Skeletal muscle tissue (tissue), 3 donors: ENCODE measurements at regions not wholly inside any gene's neighbourhood (a gene's known extent, or its start where the extent isn't known, plus 50 kb on each side); places are given as distances from the start of the nearest gene placed in this dataset.
"Not testable (repeated sequence)": the region's sequence is repeated elsewhere in the genome, so short reads cannot be mapped to it uniquely, and the experiment has no call there.

ENCODE experiments used
- H3K27ac ChIP-seq: one replicate; pipeline ENCODE4 v1.7.0; 2013; ENCODE audit warnings: mild to moderate bottlenecking, low read depth, low read length, inconsistent platforms
- H3K27me3 ChIP-seq, 3 donors: one replicate each; pipeline ENCODE4 v1.7.0; 2013; ENCODE audit warnings: low read length in 3 of 3; ENCODE audit not compliant: control insufficient read depth in 3 of 3, insufficient read depth in 3 of 3
- H3K36me3 ChIP-seq, 3 donors: one replicate each; pipeline ENCODE4 v1.7.0; 2013; ENCODE audit warnings: low read length in 3 of 3; ENCODE audit not compliant: control insufficient read depth in 3 of 3, insufficient read depth in 3 of 3
- H3K4me1 ChIP-seq, 3 donors: one replicate each; pipeline ENCODE4 v1.7.0; 2013; ENCODE audit warnings: low read length in 3 of 3, mild to moderate bottlenecking in 3 of 3; ENCODE audit not compliant: control insufficient read depth in 3 of 3, insufficient read depth in 3 of 3
- H3K4me3 ChIP-seq, 3 donors: one replicate each; pipeline ENCODE4 v1.7.0; 2013; ENCODE audit warnings: low read length in 3 of 3
- H3K9ac ChIP-seq, 3 donors: one replicate each; pipeline ENCODE4 v1.7.0; 2013; ENCODE audit warnings: low read length in 3 of 3, mild to moderate bottlenecking in 3 of 3, moderate library complexity in 2 of 3, low read depth in 1 of 3
- H3K9me3 ChIP-seq, 3 donors: one replicate each; pipeline ENCODE4 v1.7.0; 2013; ENCODE audit warnings: low read length in 3 of 3; ENCODE audit not compliant: control insufficient read depth in 3 of 3
- donor health status: Osteomylitis.

GRCh38 chr5:43851741-43852140 is 248.8 kb downstream of the NNT start:
- peaks cover 0 to 2% (median 0%) of the 10 kb centered on the region in 3 donors for H3K9me3 ChIP-seq

GRCh38 chr5:43840424-43841125 is 237.6 kb downstream of the NNT start:
- Histone ChIP-seq H3K9me3 (no peaks in the 10 kb centered on the region), H3K27me3 (no peaks in the 10 kb centered on the region), H3K4me3 (no peak overlapping the region), H3K27ac (no peak overlapping the region), H3K4me1 (no peaks in the 10 kb centered on the region), H3K9ac (no peak overlapping the region), H3K36me3 (no peaks in the 10 kb centered on the region)

More at GRCh38 chr5:43851741-43852140, 248.8 kb downstream of the NNT start:
- Histone ChIP-seq H3K27me3 (no peaks in the 10 kb centered on the region), H3K36me3 (no peaks in the 10 kb centered on the region), H3K9ac (no peak overlapping the region), H3K4me3 (no peak overlapping the region), H3K4me1 (no peaks in the 10 kb centered on the region), H3K27ac (no peak overlapping the region)

- no peak overlapping the region for H3K4me3 ChIP-seq
- H3K27ac ChIP-seq = no peak overlapping the region
- H3K36me3 ChIP-seq = no peaks in the 10 kb centered on the region
- H3K4me1 ChIP-seq = no peaks in the 10 kb centered on the region
- H3K27me3 ChIP-seq = no peaks in the 10 kb centered on the region
- no peak overlapping the region for H3K9ac ChIP-seq
- H3K9me3 ChIP-seq = no peaks in the 10 kb centered on the region
These were observed 236.2 kb downstream of the NNT start for GRCh38 chr5:43839218-43839617.

- Histone ChIP-seq H3K9me3 (no peaks in the 10 kb centered on the region), H3K4me1 (no peaks in the 10 kb centered on the region), H3K27ac (no peak overlapping the region), H3K27me3 (no peaks in the 10 kb centered on the region), H3K36me3 (no peaks in the 10 kb centered on the region), H3K4me3 (no peak overlapping the region), H3K9ac (no peak overlapping the region)
These were observed 235.0 kb downstream of the NNT start for GRCh38 chr5:43837996-43838395.

- Histone ChIP-seq H3K9me3 (no peaks in the 10 kb centered on the region), H3K36me3 (no peaks in the 10 kb centered on the region), H3K27ac (no peak overlapping the region), H3K4me3 (no peak overlapping the region), H3K4me1 (no peaks in the 10 kb centered on the region), H3K27me3 (no peaks in the 10 kb centered on the region), H3K9ac (no peak overlapping the region)
These were observed 234.1 kb downstream of the NNT start for GRCh38 chr5:43837091-43837490.

DNA sequence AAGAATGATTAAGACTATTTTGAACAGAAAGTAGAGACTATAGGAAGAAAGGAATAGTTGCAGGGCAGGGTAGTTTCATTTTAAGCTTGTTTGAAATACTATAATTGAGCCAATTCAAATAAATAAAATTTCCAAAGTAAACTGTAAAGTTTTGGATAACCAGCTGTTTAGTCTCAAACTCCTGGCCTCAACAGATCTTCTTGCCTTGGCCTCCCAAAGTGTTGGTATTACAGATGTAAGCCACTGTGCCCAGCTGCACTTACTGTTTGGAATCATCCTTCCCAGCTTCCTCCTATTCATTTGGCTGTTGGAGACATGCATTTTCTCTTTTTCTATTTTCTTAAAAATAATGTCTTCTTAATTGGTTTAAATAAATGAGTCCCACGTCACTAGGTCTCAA is 231.0 kb downstream of the NNT start:
- no peak overlapping the region for H3K27ac ChIP-seq

DNA sequence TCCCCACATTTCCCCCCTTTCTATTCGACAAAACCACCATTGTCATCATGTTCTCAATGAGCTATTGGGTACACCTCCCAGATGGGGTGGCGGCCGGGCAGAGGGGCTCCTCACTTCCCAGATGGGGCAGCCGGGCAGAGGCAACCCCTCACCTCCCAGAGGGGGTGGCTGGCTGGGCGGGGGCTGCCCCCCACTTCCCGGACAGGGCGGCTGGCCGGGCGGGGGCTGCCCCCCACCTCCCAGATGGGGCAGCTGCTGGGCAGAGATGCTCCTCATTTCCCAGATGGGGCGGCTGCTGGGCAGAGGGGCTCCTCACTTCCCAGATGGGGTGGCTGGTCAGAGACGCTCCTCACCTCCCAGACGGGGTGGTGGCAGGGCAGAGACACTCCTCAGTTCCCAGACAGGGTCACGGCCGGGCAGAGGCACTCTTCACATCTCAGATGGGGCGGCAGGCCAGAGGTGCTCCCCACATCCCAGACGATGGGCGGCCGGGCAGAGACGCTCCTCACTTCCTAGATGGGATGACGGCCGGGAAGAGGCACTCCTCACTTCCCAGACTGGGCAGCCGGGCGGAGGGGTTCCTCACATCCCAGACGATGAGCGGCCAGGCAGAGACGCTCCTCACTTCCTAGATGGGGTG is 221.5 kb downstream of the NNT start:
- H3K9me3 ChIP-seq = not testable (repeated sequence)

More for the DNA sequence above, 231.0 kb downstream of the NNT start:
- H3K9me3 ChIP-seq = no peaks in the 10 kb centered on the region
- H3K4me3 ChIP-seq = no peak overlapping the region
- no peaks in the 10 kb centered on the region for H3K36me3 ChIP-seq
- H3K27me3 ChIP-seq = no peaks in the 10 kb centered on the region
- H3K4me1 ChIP-seq = no peaks in the 10 kb centered on the region
- H3K9ac ChIP-seq = no peak overlapping the region

GRCh38 chr5:43818394-43818793 is 215.4 kb downstream of the NNT start:
- not testable (repeated sequence) for H3K4me1 ChIP-seq, H3K9ac ChIP-seq, H3K4me3 ChIP-seq, H3K27ac ChIP-seq, H3K27me3 ChIP-seq, H3K36me3 ChIP-seq, H3K9me3 ChIP-seq

More for the DNA sequence above, 221.5 kb downstream of the NNT start:
- not testable (repeated sequence) for H3K27ac ChIP-seq, H3K4me1 ChIP-seq, H3K36me3 ChIP-seq, H3K27me3 ChIP-seq, H3K4me3 ChIP-seq, H3K9ac ChIP-seq

GRCh38 chr5:43815497-43815896 is 212.5 kb downstream of the NNT start:
- H3K27ac ChIP-seq = no peak overlapping the region
- no peaks in the 10 kb centered on the region for H3K27me3 ChIP-seq
- no peaks in the 10 kb centered on the region for H3K4me1 ChIP-seq
- H3K36me3 ChIP-seq = no peaks in the 10 kb centered on the region
- peaks cover 0 to 2% (median 2%) of the 10 kb centered on the region in 3 donors for H3K9me3 ChIP-seq
- H3K9ac ChIP-seq = no peak overlapping the region
- no peak overlapping the region for H3K4me3 ChIP-seq

DNA sequence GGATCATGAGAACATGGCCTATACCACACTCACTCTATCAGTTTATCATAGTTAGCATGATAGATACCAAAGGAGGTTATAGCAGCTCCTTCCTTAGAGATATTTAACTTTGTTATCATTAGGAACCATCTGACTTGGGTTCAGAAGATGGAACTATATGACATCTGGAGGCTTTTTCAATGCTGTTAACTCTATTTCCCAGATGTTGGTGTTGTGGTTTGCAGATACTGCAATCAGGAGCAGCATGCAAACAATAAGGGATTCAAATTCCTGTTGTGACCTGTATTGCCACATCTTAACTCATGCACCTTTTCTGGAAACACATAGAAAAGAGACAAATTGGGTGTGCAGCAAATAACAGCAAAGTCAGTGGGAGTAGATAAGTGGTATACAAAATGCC is 201.7 kb downstream of the NNT start:
- Histone ChIP-seq H3K4me1 (no peaks in the 10 kb centered on the region), H3K27ac (no peak overlapping the region), H3K36me3 (no peaks in the 10 kb centered on the region), H3K9me3 (no peaks in the 10 kb centered on the region), H3K9ac (no peak overlapping the region), H3K4me3 (no peak overlapping the region), H3K27me3 (no peaks in the 10 kb centered on the region)
